Left lung (tissue), 4 donors: ENCODE measurements at regions not wholly inside any gene's neighbourhood (a gene's known extent, or its start where the extent isn't known, plus 50 kb on each side); places are given as distances from the start of the nearest gene placed in this dataset.

Experiments
- ATAC-seq: fragments of 200-7000 bp; cut with Tn5 transposase; one replicate; pipeline ENCODE4 v1.9.1; 2020; ENCODE audit warnings: moderate library complexity
- DNase-seq, 4 donors: peaks; one replicate each; pipeline ENCODE4 v3.0.0-alpha.2; 2013 to 2020
- H3K27ac ChIP-seq, 2 donors: fragments of 200-600 bp; sonication (generic) in 1 of 2; one replicate each; pipeline versions ENCODE4 v1.5.0 to v1.8.0; 2020 to 2021
- H3K27me3 ChIP-seq, 2 donors: fragments of 200-600 bp; sonication (generic) in 1 of 2; one replicate each; pipeline versions ENCODE4 v1.5.0 to v1.8.0; 2020 to 2021
- H3K36me3 ChIP-seq, 2 donors: fragments of 200-600 bp; sonication (generic) in 1 of 2; one replicate each; pipeline versions ENCODE4 v1.5.0 to v1.8.0; 2020 to 2021
- H3K4me1 ChIP-seq, 2 donors: fragments of 200-600 bp; one replicate each; pipeline ENCODE4 v1.8.0; 2021
- H3K4me3 ChIP-seq, 2 donors: fragments of 200-600 bp; sonication (generic) in 1 of 2; one replicate each; pipeline versions ENCODE4 v1.5.0 to v1.8.0; 2020 to 2021; ENCODE audit warnings: mild to moderate bottlenecking in 1 of 2
- H3K9me3 ChIP-seq, 2 donors: fragments of 200-600 bp; sonication (generic) in 1 of 2; one replicate each; pipeline versions ENCODE4 v1.5.0 to v1.8.0; 2020 to 2021
- CTCF ChIP-seq, 2 donors: fragments of 200-600 bp; sonication (generic) in 1 of 2; IDR thresholded peaks; one replicate each; pipeline versions ENCODE4 v1.5.0 to v1.8.0; 2021; ENCODE audit warnings: antibody characterized with exemption in 2 of 2
- intact Hi-C, 2 donors: fragments of 100-400 bp; cut with DNase I; formaldehyde crosslinking; loops; one replicate each; pipeline versions ENCODE4 v1.11.2 to v1.14.2; 2022
- donor health status: DM: no; HTN: yes; CAD: no.
- donor health status: DM: no; HTN: no; CAD: no.

GRCh38 chr20:57811374-57812020 is 101.7 kb upstream of the PMEPA1 start:
- Histone ChIP-seq H3K36me3 (no peaks in the 10 kb centered on the region), H3K4me3 (no peak overlapping the region), H3K27me3 (no peaks in the 10 kb centered on the region), H3K4me1 (peaks cover 0 to 11% of the 10 kb centered on the region in 2 donors), H3K9me3 (no peaks in the 10 kb centered on the region), H3K27ac (no peak overlapping the region)
- no peak for TF ChIP-seq CTCF (IDR thresholded peaks at IDR 0.05)
- DNase-seq (peak in 2 of 4 donors; percentile 49 to 58), ATAC-seq (peak; percentile 45)
- intact Hi-C loops = no loop called here

- TF ChIP-seq CTCF (IDR thresholded peaks at IDR 0.05) = no peak
- H3K4me3 ChIP-seq = no peak overlapping the region
- peaks cover 0 to 11% of the 10 kb centered on the region in 2 donors for H3K4me1 ChIP-seq
- no peaks in the 10 kb centered on the region for H3K9me3 ChIP-seq
- peak; percentile 62 for ATAC-seq
- no peaks in the 10 kb centered on the region for H3K27me3 ChIP-seq
- H3K36me3 ChIP-seq = no peaks in the 10 kb centered on the region
- no peak overlapping the region for H3K27ac ChIP-seq
- intact Hi-C loops = no loop called here
- DNase-seq = peak in 1 of 4 donors; percentile 44
Observed at GRCh38 chr20:57810511-57811373, 100.9 kb upstream of the PMEPA1 start.

- Histone ChIP-seq H3K4me1 (peaks cover 0 to 11% of the 10 kb centered on the region in 2 donors), H3K27ac (no peak overlapping the region), H3K36me3 (no peaks in the 10 kb centered on the region), H3K4me3 (no peak overlapping the region), H3K9me3 (no peaks in the 10 kb centered on the region), H3K27me3 (no peaks in the 10 kb centered on the region)
- ATAC-seq (peak; percentile 32), DNase-seq (no peak)
- TF ChIP-seq CTCF (IDR thresholded peaks at IDR 0.05) = no peak
- intact Hi-C loops = no loop called here
Observed at GRCh38 chr20:57809661-57810172, 99.9 kb upstream of the PMEPA1 start.

- Histone ChIP-seq H3K4me1 (peaks cover 0 to 11% of the 10 kb centered on the region in 2 donors), H3K36me3 (no peaks in the 10 kb centered on the region), H3K4me3 (no peak overlapping the region), H3K27me3 (no peaks in the 10 kb centered on the region), H3K27ac (no peak overlapping the region), H3K9me3 (no peaks in the 10 kb centered on the region)
- ATAC-seq (no peak), DNase-seq (no peak)
- intact Hi-C loops = no loop called here
- no peak for TF ChIP-seq CTCF (IDR thresholded peaks at IDR 0.05)
Observed at GRCh38 chr20:57809149-57809548, 99.3 kb upstream of the PMEPA1 start.
